ENCODE measurements at regions not wholly inside any gene's neighbourhood (a gene's known extent, or its start where the extent isn't known, plus 50 kb on each side); places are given as distances from the start of the nearest gene placed in this dataset.

DNA sequence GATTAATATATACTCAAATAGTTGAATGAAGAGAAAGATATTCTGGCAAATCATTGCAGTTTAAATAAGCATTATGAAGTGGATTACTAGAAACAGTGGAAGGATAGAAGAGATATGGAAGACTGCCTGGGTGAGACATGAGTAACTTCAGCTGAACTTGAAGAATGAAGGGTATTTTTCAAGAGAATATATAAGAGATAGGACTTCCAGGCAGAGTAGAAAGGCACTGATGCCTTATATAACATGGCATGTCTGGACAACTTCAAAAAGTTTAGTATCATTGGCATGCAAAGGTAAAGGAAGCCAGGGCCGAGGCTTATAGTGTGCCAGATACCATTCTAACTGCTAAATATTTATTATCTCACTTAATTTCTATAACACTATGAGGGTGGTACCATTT, 126.5 kb upstream of the SLC7A14 start:
- ATAC-seq = no peak
- Histone ChIP-seq H3K9me1 (ENCODE audit: control insufficient read depth, insufficient read depth, low read length) (no peaks in the 10 kb centered on the region), H3K79me2 (ENCODE audit: control insufficient read depth, insufficient read depth, low read length) (no peaks in the 10 kb centered on the region), H4K20me1 (replicated peaks; ENCODE audit: control insufficient read depth, insufficient read depth, low read length) (no peaks in the 10 kb centered on the region), H3K9ac (ENCODE audit: insufficient read depth in 1 of 2, low read depth in 2 of 2, low read length in 2 of 2) (no peak overlapping the region), H2AFZ (ENCODE audit: low read depth, low read length) (no peak overlapping the region), H3K27ac (ENCODE audit: extremely low read depth, low read depth, low read length) (no peak overlapping the region), H3K4me3 (no peak overlapping the region), H3K9me3 (replicated peaks; ENCODE audit: control insufficient read depth, insufficient read depth, low read depth, low read length) (0 out of 2 replicates have a peak, but pooled peaks cover 2% of the 10 kb centered on the region), H3K36me3 (ENCODE audit: control insufficient read depth, insufficient read depth, low read length) (no peaks in the 10 kb centered on the region), H3K27me3 (ENCODE audit: control insufficient read depth in 2 of 2, insufficient read depth in 2 of 2, low read length in 2 of 2) (no peaks in the 10 kb centered on the region), H3K4me2 (ENCODE audit: insufficient read depth, low read length) (no peak overlapping the region), H3K4me1 (replicated peaks in 1 of 2; ENCODE audit: control insufficient read depth in 2 of 2, insufficient read depth in 2 of 2, low read length in 2 of 2) (peaks cover 2 to 8% of the 10 kb centered on the region in 2 experiments; a peak in 4 of 5 replicates)
- intact Hi-C loops (cut with micrococcal nuclease) (no loop called here), in situ Hi-C loops (cut with MboI) (no loop called here)
- BruUV-seq (replicated peaks) = no TSS peak
- ChIA-PET POLR2A (no interaction called here), CTCF (ENCODE audit: low intra/inter-chr PET ratio) (no interaction called here)
- no peak for DNase-seq (ENCODE audit: extremely low read depth in 1 of 4, low spot score in 3 of 4)
- WGBS (ENCODE audit: insufficient coverage, low coverage, missing lambda C conversion rate) = 75% methylated on average over 1 of the region's 1 CpG
- FAIRE-seq = no peak
- TF ChIP-seq ZFPM2 (CRISPR knock-in tag; IDR thresholded peaks at IDR 0.05) (no peak), E2F6 (IDR thresholded peaks at IDR 0.05; ENCODE audit: borderline replicate concordance in 1 of 2, extremely low read depth in 1 of 2, insufficient read depth in 1 of 2, insufficient read length in 1 of 2, low read depth in 1 of 2, low read length in 1 of 2, poor library complexity in 1 of 2, severe bottlenecking in 1 of 2) (no peak), PRMT5 (CRISPR knock-in tag; IDR thresholded peaks at IDR 0.05) (no peak), SMC3 (conservative IDR thresholded peaks at IDR 0.05; ENCODE audit: insufficient read depth, low read depth, low read length) (no peak), ZNF431 (CRISPR knock-in tag; IDR thresholded peaks at IDR 0.05) (no peak), BCLAF1 (IDR thresholded peaks at IDR 0.05; ENCODE audit: borderline replicate concordance in 1 of 2, control insufficient read depth in 1 of 2, low read depth in 2 of 2, low read length in 1 of 2) (no peak), YY1 (IDR thresholded peaks at IDR 0.05; ENCODE audit: borderline replicate concordance in 1 of 3, control insufficient read depth in 1 of 3, extremely low read depth in 1 of 3, insufficient read depth in 3 of 3, insufficient read length in 1 of 3, insufficient replicate concordance in 2 of 3, low read depth in 1 of 3, low read length in 2 of 3) (no peak), EWSR1 (IDR thresholded peaks at IDR 0.05; ENCODE audit: borderline replicate concordance, low read depth, partially characterized antibody) (no peak), EZH2 (IDR thresholded peaks at IDR 0.05; ENCODE audit: borderline replicate concordance, low read depth, low read length) (no peak), MED1 (CRISPR knock-in tag; IDR thresholded peaks at IDR 0.05; ENCODE audit: borderline replicate concordance) (no peak), HOMEZ (CRISPR knock-in tag; IDR thresholded peaks at IDR 0.05) (no peak)
- TF ChIP-seq, protein P1, sequence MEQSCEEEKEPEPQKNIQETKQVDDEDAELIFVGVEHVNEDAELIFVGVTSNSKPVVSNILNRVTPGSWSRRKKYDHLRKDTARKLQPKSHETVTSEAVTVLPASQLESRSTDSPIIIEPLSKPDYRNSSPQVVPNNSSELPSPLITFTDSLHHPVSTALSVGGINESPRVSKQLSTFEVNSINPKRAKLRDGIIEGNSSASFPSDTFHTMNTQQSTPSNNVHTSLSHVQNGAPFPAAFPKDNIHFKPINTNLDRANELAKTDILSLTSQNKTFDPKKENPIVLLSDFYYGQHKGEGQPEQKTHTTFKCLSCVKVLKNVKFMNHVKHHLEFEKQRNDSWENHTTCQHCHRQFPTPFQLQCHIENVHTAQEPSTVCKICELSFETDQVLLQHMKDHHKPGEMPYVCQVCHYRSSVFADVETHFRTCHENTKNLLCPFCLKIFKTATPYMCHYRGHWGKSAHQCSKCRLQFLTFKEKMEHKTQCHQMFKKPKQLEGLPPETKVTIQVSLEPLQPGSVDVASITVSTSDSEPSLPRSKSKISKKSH (CRISPR knock-in tag; IDR thresholded peaks at IDR 0.05) = no peak

Measured in K562 (cell line).